CD14-positive monocyte (primary cell): ENCODE measurements at regions not wholly inside any gene's neighbourhood (a gene's known extent, or its start where the extent isn't known, plus 50 kb on each side); places are given as distances from the start of the nearest gene placed in this dataset.

Source experiments
- DNase-seq, 3 donors: peaks; one replicate each; pipeline ENCODE4 v3.0.0-alpha.2; 2011 to 2022
- H2AFZ ChIP-seq: 2 replicates; pipeline ENCODE4 v1.6.0; 2012; ENCODE audit warnings: mild to moderate bottlenecking, low read depth, low read length, inconsistent platforms; ENCODE audit not compliant: insufficient read depth, poor library complexity, severe bottlenecking
- H3K27ac ChIP-seq, 2 donors: 1 replicate in 1 of 2; 2 replicates in 1 of 2; pipeline ENCODE4 v1.5.1; 2012 to 2013; ENCODE audit warnings: low read length in 2 of 2, control low read depth in 1 of 2, inconsistent platforms in 1 of 2, low read depth in 1 of 2, mild to moderate bottlenecking in 1 of 2
- H3K27me3 ChIP-seq, 2 donors: one replicate each; pipeline versions ENCODE4 v1.6.0 to v1.6.1; 2011 to 2013; ENCODE audit warnings: low read length in 2 of 2; ENCODE audit not compliant: control insufficient read depth in 2 of 2, insufficient read depth in 2 of 2
- H3K36me3 ChIP-seq, 2 donors: replicated peaks in 1 of 2; 1 replicate in 1 of 2; 2 replicates in 1 of 2; pipeline versions ENCODE4 v1.5.1 to v1.6.1; 2012 to 2013; ENCODE audit warnings: low read length in 2 of 2, control low read depth in 1 of 2, inconsistent platforms in 1 of 2, mild to moderate bottlenecking in 1 of 2; ENCODE audit not compliant: insufficient read depth in 2 of 2, control insufficient read depth in 1 of 2
- H3K4me1 ChIP-seq, 2 donors: 1 replicate in 1 of 2; 2 replicates in 1 of 2; pipeline versions ENCODE4 v1.5.1 to v1.6.1; 2012 to 2013; ENCODE audit warnings: low read length in 2 of 2, control low read depth in 1 of 2, inconsistent platforms in 1 of 2, mild to moderate bottlenecking in 1 of 2, moderate library complexity in 1 of 2; ENCODE audit not compliant: insufficient read depth in 2 of 2, control insufficient read depth in 1 of 2
- H3K4me2 ChIP-seq: replicated peaks from 2 replicates; pipeline ENCODE3; 2012; ENCODE audit warnings: low read length, moderate library complexity, mild to moderate bottlenecking; ENCODE audit not compliant: poor library complexity, severe bottlenecking; ENCODE audit errors: extremely low read depth
- H3K4me3 ChIP-seq, 3 experiments: fragments of 200-600 bp in 1 of 3; sonication (generic) in 1 of 3; replicated peaks in 1 of 3; 1 replicate in 2 of 3; 2 replicates in 1 of 3; pipeline ENCODE4 v1.5.1; 2011 to 2013; ENCODE audit warnings: low read length in 3 of 3, mild to moderate bottlenecking in 3 of 3, control low read depth in 2 of 3, low read depth in 2 of 3, inconsistent platforms in 1 of 3, moderate library complexity in 1 of 3
- H3K79me2 ChIP-seq: 2 replicates; pipeline ENCODE4 v1.6.0; 2012; ENCODE audit warnings: mild to moderate bottlenecking, control low read depth, inconsistent platforms, low read length, moderate library complexity; ENCODE audit not compliant: insufficient read depth
- H3K9ac ChIP-seq: 2 replicates; pipeline ENCODE4 v1.6.0; 2017; ENCODE audit warnings: low read length, mild to moderate bottlenecking; ENCODE audit not compliant: insufficient read depth, poor library complexity, severe bottlenecking
- H3K9me3 ChIP-seq, 2 donors: replicated peaks in 1 of 2; 1 replicate in 1 of 2; 2 replicates in 1 of 2; pipeline versions ENCODE4 v1.5.1 to v1.6.1; 2012 to 2013; ENCODE audit warnings: low read length in 2 of 2, control low read depth in 1 of 2; ENCODE audit not compliant: control insufficient read depth in 1 of 2, insufficient read depth in 1 of 2
- H4K20me1 ChIP-seq: 2 replicates; pipeline ENCODE4 v1.6.0; 2012; ENCODE audit warnings: mild to moderate bottlenecking, low read length, control low read depth, moderate library complexity; ENCODE audit not compliant: insufficient read depth
- H3K27ac Mint-ChIP-seq, 7 donors: one replicate each; pipeline ENCODE4 v1.8.0; 2020; ENCODE audit warnings: mild to moderate bottlenecking in 7 of 7, mixed read lengths in 7 of 7, moderate library complexity in 6 of 7, inconsistent platforms in 2 of 7
- H3K27me3 Mint-ChIP-seq, 3 donors: one replicate each; pipeline ENCODE4 v1.8.0; 2021 to 2022; ENCODE audit warnings: low read depth in 3 of 3, mild to moderate bottlenecking in 3 of 3, mixed read lengths in 3 of 3, moderate library complexity in 3 of 3, inconsistent platforms in 1 of 3
- H3K36me3 Mint-ChIP-seq, 2 donors: one replicate each; pipeline ENCODE4 v1.8.0; 2020; ENCODE audit warnings: mixed read lengths in 2 of 2, inconsistent platforms in 1 of 2, mild to moderate bottlenecking in 1 of 2
- H3K4me1 Mint-ChIP-seq: one replicate; pipeline ENCODE4 v1.8.0; 2020; ENCODE audit warnings: mild to moderate bottlenecking, mixed read lengths
- H3K4me3 Mint-ChIP-seq, 2 donors: one replicate each; pipeline ENCODE4 v1.8.0; 2020; ENCODE audit warnings: mild to moderate bottlenecking in 2 of 2, mixed read lengths in 2 of 2, moderate library complexity in 1 of 2
- H3K9me3 Mint-ChIP-seq, 7 donors: one replicate each; pipeline ENCODE4 v1.8.0; 2020 to 2022; ENCODE audit warnings: mixed read lengths in 7 of 7, mild to moderate bottlenecking in 6 of 7, moderate library complexity in 6 of 7, inconsistent platforms in 2 of 7
- CTCF ChIP-seq: fragments of 200-600 bp; IDR thresholded peaks from one replicate; pipeline ENCODE4 v1.8.0; 2022; ENCODE audit warnings: antibody characterized with exemption, mild to moderate bottlenecking
- WGBS: methylation state at CpG from one replicate; pipeline ENCODE4 v1.1.5; 2013; ENCODE audit warnings: missing lambda C conversion rate; ENCODE audit not compliant: insufficient coverage; 5-methylcytosine and 5-hydroxymethylcytosine counted together
- intact Hi-C, 2 donors: fragments of 100-400 bp; cut with micrococcal nuclease; formaldehyde crosslinking; loops; one replicate each; pipeline versions ENCODE4 v1.15.0 to v1.15.1; 2023

- peaks cover 19% of the 10 kb centered on the region in 2 donors for H3K9me3 ChIP-seq
- no peak for TF ChIP-seq CTCF
- intact Hi-C loops: no loop called here
- H3K9me3 Mint-ChIP-seq: peaks cover 0 to 11% (median 5%) of the 10 kb centered on the region in 7 donors
- no peaks in the 10 kb centered on the region for H3K27me3 ChIP-seq
- H3K36me3 Mint-ChIP-seq: no peaks in the 10 kb centered on the region
- no peak for DNase-seq
- no peak overlapping the region for H3K27ac ChIP-seq
- H3K9ac ChIP-seq: no peak overlapping the region
- no peaks in the 10 kb centered on the region for H3K36me3 ChIP-seq
- H2AFZ ChIP-seq: no peak overlapping the region
- no peaks in the 10 kb centered on the region for H3K4me1 ChIP-seq
- no peak overlapping the region for H3K4me3 Mint-ChIP-seq
- H3K79me2 ChIP-seq: no peaks in the 10 kb centered on the region
- H3K4me3 ChIP-seq: no peak overlapping the region
- no peaks in the 10 kb centered on the region for H3K27me3 Mint-ChIP-seq
- no peak overlapping the region for H3K4me2 ChIP-seq
- no peaks in the 10 kb centered on the region for H3K4me1 Mint-ChIP-seq
- no peak overlapping the region for H3K27ac Mint-ChIP-seq
- H4K20me1 ChIP-seq: no peaks in the 10 kb centered on the region
These were observed 456.5 kb upstream of the ZNF804A start for GRCh38 chr2:184141866-184142265.

- Histone ChIP-seq H3K4me3 (no peak overlapping the region), H3K9me3 (peaks cover 4 to 7% of the 10 kb centered on the region in 2 donors), H3K27ac (no peak overlapping the region), H4K20me1 (no peaks in the 10 kb centered on the region), H3K4me2 (no peak overlapping the region), H2AFZ (no peak overlapping the region), H3K4me1 (no peaks in the 10 kb centered on the region), H3K36me3 (no peaks in the 10 kb centered on the region), H3K79me2 (no peaks in the 10 kb centered on the region), H3K9ac (no peak overlapping the region), H3K27me3 (no peaks in the 10 kb centered on the region)
- no peaks in the 10 kb centered on the region for H3K27me3 Mint-ChIP-seq
- peaks cover under 1 to 12% (median 7%) of the 10 kb centered on the region in 7 donors for H3K9me3 Mint-ChIP-seq
- H3K4me1 Mint-ChIP-seq: no peaks in the 10 kb centered on the region
- intact Hi-C loops: no loop called here
- H3K36me3 Mint-ChIP-seq: no peaks in the 10 kb centered on the region
- H3K4me3 Mint-ChIP-seq: no peak overlapping the region
- H3K27ac Mint-ChIP-seq: no peak overlapping the region
- no CpG with 5 or more reads among the region's 2 CpGs for WGBS
- no peak for DNase-seq
- no peak for TF ChIP-seq CTCF
These were observed 443.9 kb upstream of the ZNF804A start for GRCh38 chr2:184154438-184154837.
